ENCODE measurements at regions not wholly inside any gene's neighbourhood (a gene's known extent, or its start where the extent isn't known, plus 50 kb on each side); places are given as distances from the start of the nearest gene placed in this dataset.

GRCh38 chr9:106801816-106802215 lies 61.1 kb upstream of the ZNF462 start:
- ATAC-seq, result no peak
- TF ChIP-seq BACH2 (CRISPR knock-in tag; IDR thresholded peaks at IDR 0.05; ENCODE audit: borderline replicate concordance), result no peak
- TF ChIP-seq ARNTL (CRISPR knock-in tag; IDR thresholded peaks at IDR 0.05; ENCODE audit: borderline replicate concordance, low read depth), result no peak
